COLO829 (cell line): ENCODE measurements at regions not wholly inside any gene's neighbourhood (a gene's known extent, or its start where the extent isn't known, plus 50 kb on each side); places are given as distances from the start of the nearest gene placed in this dataset.

Source experiments
- DNase-seq: peaks from one replicate; pipeline ENCODE4 v3.0.0; 2012; ENCODE audit warnings: low spot score

DNA sequence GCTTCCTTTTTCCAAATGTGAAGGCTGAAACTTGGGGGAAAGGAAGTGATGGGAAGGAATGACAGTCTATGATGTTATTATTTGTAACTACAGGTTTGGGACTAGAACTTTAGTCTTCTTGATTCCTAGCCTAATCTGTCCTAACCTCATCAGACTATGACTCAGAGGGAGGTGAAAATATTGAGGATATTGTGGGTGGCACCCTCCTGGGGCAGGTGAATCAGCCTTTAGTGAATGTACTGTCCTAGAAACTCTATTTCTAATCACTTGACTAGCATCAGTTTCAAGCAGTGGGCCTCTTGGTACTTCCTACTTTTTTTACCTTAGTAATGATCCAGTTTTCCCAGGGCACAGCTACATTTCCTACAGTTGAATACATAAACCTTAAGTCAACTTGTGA is 829.0 kb upstream of the API5 start:
- DNase-seq, result no peak

DNA sequence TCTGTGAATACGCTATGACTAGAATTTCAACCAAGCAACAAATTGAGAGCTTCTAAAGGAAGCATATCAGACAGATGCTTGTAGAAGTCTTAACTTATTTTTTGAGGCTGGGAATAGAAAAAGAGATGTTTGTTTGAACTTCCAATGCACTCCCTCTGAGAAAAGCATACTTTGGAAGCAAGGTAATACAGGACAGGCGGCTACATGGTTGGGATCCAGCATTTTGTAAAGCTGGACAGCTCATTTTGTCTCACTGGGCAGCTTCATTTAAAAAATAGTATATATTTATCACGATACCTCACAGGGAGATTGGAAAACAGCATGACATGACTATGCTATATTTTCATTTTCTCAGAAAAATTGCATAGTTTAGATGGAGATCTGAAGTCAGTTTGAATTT is 821.3 kb upstream of the API5 start:
- DNase-seq, result no peak

DNA sequence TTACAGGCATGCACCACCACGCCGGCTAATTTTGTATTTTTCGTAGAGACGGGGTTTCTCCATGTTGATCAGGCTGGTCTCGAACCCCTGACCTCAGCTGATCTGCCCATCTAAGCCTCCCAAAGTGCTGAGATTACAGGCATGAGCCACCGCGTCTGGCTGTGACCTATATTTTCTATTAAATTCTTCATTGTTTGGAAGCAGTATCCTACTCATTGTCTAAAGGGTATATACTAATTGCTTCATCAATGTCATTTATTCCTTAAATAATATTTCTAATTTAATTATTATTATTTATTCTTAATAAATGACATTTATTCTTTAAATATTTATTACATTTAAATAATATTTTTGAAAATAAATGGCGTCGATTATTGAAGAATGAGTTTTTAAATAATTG is 817.3 kb upstream of the API5 start:
- no peak for DNase-seq

DNA sequence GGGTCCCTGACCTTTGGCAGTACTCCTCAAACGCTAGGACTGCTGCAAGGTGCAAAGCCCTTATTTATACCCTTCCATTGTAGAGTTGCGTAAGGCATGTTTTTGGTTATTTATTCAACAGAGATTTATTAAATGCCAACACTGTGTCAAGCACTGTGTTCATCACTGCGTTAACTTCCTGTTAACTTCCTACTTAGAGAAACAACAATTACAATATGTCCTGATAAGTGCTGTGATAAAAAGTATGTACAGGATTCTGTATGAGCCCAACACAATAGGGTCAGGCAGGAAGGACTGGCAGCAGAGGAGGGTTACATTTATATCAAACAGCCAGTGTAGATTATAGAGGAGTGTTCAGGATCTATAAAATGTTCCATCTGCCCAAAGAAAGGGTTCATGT is 812.8 kb upstream of the API5 start:
- DNase-seq, result no peak

DNA sequence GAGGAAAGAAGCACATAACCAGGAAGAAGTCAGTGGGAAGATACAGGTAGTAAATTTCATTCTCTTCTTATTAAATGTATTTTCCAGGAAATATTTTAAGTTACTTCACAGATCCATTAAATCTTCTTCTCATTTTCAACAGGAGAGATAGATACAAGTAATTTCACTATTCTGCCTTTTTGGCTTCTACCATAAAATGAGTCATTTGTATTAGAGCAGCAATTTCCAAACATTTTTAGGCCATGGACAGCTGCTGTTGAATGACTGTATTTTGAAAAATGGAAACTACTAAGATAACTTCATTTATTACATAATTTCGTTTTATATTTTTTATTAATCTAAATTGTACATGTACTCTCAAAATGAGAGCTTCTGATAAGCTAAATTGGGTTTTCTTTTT is 809.6 kb upstream of the API5 start:
- no peak for DNase-seq

DNA sequence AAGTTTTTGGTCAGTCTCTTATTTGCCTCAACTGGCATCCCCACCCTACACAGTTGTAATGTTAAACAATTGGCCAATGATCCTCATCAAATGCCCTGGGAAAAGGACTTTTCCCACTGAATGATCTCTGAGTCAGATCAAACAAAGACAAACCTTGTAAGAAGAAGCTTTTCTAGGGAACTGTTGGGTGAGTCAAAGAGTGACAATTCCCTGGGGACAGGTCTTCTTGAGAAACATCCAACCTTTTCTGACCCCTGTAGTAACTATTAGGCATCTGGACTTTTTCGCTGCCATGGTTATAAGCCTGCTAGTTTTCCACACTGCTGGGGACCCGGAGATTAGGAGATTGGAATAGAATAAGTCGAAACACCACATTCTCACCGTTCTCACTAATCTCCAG is 789.8 kb upstream of the API5 start:
- peak; percentile 72 for DNase-seq

DNA sequence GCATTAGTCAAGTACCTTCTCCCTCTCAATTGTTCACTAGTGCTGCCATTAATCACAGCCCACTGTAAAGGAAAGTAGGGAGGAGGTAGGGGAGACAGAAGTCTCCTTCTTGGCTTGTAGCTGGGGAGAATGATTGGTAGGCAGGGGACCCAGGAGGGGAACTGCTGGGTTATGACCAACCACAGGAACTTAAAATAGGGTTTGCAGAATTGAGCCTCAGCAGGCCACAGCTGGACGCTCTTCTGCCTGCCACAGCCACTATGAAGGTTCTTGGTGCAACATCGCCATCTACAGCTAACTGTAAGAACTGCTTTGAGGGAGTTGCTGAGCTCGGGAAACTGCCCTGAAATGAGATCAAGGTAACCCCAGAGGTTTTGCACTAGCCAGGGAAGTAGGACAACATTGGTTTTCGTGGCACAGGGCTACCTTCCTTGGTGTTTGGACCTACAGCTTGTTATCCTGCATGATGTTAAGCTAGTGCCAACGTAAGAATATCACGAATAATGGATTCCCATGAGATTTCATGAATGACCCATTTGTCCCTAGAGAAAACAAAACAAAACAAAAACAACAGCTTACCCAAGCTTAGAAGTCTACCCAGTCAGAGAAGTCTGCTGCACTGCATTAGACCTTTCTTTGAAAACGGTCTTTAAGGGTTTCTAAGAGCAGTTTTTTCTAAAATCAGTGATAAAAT is 787.1 kb upstream of the API5 start:
- DNase-seq, result peak; percentile 47

DNA sequence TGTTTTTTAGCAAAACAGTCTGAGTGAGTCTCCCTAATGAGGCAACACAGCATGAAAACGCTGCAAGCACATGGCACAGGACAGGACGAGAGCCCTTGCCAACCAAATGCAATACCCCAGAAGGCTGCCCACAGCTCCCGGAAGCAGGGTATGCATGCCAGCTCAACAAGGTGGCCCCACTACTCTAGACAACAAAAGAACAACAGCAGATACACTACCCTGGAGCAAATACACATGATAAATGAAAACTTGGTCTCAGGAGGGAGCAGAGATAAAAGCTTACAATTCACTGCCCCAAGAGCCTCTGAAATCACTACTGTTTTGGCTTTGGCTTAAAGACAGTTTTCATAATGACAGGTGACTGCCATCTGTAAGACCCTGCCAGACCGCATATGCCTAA is 785.4 kb upstream of the API5 start:
- no peak for DNase-seq

DNA sequence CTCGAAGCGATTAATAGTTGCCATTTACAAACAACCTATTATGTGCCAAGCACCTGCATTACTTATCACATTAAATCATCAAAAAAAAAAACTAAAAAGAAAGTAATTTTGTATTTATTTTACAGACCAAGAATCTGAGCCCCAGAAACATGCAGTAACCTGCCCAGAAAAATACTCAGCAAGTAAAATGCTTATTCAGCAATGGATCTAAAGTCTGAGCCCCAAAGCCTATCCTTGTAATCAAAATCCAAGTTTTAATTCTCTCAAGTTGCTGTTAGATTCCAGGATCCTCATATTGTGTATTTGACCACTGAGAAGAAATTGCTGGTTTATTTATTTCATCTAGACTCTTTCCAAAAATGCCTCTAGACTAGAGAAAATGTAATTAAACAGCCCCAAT is 783.3 kb upstream of the API5 start:
- DNase-seq, result no peak

DNA sequence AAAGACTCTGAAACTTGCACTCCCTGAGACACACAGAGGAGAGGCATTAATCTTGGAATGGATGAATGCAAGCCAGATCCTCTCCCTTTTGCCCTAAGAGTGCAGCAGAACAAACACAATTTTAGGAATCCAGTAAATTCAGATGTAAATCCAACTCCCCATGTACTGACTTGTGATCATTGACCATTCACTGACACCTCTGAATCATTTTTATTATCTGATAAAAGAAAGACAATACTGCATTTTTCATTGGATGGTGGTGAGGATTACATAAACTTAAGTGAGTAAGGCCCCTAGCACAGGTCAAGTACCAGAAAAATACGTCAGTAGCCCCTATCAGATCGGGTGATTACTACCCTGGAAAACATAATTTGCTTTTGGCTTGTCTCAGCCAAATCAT is 782.9 kb upstream of the API5 start:
- no peak for DNase-seq

DNA sequence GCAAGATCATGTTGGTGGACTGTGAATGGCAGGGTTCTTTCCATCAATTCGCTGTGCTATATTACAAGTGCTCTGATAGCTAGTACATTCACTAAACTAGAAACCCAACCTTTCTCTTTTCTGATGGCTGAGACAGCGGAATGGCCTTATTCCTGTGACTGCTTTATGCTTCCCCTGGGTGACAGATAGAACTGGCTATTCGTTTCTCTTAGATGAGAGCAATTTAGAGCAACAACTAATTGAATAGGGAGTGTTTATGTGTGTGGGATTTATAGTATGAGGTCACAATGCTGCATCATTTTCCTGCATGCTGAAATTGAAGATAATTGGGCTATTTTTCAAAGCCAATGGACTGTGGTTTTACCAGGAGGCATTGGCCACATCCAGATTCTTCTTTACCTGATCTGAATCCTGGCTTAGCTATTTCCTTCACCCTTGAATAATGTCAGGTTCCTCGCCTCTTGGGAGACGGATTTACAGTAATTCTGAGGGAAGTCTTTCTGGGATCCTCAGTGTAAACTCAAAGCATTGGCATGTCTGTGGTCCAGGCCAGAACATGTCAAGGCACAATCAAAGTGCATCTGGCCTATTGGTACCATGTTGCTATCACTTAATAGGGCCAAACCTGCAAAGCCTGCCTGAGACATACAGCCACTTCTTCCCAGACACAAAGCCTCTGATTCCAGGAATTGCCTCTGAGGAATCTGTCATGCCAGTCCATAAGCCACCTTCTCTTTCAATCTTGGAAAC is 775.0 kb upstream of the API5 start:
- DNase-seq, result no peak

DNA sequence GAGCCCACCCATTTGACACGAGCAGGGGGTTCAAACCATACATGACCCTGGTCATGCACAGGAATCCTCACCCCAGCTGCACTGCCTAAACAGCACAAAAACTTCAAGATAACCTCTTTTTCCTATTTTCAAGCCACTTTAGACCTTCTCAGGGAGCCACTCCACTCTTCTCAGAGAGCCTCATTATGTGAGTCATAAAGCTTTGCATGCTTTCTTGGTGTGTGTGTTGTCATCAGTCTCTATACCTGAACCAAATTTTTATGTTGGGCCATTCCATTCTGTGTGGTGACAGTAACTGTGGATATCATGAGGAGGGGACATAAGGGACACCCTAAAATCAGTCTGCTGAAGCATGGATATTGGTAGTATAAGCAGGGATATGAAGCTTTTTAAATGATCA is 769.5 kb upstream of the API5 start:
- no peak for DNase-seq

DNA sequence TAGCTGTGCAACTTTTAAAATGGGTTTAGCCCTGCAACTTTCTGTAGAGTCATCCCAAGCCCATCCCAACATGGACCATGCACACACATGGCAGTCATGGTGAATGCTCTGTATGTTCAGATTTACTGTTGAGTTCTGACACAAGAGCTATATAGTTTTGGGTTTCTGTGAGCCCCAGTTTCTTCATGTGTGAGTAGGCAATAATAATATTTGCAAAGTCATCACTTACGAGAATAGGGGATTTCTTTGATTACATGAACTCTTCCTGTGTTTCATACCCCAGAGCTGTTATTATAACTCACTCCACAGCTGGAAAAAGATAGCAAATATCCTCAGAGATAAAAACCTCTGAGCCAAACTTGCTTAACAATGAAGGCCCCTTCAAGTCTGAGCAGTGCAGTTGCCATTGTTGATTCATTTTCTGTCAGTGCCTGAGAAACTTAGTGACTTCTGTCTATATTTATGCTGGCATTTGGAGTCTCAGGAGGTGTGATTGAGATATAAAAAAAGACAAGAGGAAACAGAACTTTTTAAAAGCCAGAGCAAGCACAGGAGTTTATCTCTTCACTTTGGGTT is 767.9 kb upstream of the API5 start:
- DNase-seq, result no peak

DNA sequence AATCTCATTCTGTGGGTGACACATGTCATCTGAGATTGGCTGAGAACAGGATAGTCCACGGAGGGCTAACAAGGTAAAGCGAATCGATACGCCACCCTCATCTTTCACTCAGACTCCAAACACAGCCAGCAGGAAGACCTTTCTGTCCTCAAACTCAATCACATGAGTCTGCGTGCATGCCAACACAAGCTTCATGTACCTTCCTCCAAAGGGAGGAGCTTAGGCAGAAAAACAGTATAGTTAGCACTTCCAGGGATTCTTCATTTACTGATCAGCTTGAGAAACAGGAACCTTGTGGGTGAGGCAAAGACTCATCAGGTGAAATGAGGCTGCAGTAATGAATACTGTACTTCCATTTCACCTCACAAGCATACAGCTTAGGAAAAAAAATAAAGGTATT is 767.1 kb upstream of the API5 start:
- no peak for DNase-seq

DNA sequence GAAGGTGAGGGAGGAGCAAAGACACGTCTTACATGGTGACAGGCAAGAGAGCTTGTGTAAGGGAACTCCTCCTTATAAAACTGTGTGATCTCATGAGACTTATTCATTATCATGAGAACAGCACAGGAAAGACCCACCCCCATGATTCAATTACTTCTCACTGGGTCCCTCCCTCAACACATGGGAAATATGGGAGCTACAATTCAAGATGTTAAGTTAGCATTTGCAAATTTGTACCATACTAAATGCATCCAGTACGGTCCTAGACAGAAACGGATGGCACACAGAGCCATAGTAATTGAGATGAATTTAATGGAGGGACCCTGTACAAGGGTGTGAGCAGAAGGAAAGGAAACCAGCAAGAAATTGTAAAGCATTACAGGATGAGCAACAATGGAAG is 765.8 kb upstream of the API5 start:
- DNase-seq, result no peak

DNA sequence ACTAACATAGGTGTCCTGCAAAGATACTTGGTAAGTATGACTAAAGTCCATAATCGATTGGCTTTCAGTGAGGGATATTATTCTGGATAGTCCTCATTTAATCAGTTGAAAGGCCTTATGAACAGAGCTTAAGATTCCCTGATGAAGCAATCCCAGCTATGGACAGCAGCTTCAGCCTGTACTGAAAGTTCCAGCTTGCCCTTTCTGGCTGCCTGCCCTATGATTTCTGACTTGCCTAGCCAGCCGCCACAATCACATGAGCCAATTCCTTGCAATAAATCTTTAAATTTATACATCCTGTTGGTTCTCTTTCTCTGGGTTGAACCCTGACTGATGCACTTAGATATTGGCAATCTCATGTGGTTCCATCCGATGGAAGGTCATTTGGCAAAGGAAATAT is 759.0 kb upstream of the API5 start:
- no peak for DNase-seq

DNA sequence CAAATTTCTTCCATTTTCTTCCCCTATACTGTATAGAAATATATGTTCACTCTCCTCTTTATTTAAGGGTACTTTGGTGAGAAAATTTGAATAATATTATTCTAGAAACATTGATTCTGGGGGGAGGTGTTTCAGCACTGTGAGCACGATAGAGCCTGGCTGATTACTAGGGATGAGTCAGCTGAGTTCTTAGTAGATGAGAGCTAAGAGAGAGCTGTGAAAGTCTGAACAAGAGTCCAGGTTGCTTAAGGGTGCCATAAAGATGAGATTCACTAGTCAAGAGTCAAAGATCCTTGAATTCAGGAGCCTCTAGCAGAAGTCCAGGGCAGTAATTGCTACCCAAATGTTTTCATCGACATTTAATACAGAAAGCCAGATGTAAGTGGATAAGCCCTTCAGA is 756.6 kb upstream of the API5 start:
- DNase-seq, result no peak

DNA sequence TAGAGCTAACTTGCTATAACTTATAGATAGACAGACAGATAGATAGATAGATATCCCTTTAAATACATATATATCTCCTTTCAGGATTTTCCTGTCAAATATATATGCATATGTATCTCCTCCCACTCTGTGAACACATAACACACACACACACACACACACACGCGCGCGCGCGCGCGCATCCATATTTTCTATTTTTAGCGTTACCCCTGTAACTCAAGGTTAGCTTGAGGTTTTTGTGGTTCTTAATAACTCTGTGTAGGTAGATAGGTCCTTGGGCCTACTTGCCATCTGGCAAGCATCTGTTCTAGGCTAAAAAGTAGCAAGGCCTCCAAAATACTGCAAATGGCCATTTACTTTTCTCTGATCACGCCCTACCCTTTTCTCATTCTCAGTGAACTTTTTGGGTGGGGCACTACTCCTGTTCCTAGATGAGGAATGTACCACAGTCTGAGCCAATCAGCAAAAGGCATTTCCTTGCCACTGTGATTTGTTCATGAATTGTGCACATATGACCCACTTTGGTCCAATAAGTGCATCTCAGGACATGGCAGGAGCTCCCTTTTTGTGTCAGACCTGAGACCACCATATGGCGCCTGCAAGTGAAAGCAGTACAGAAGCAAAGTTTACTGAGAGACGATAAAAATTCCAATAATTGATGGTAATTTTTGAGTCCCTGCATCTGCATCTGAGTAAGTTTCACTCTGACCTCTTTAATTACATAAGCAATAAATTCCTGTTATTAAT is 740.5 kb upstream of the API5 start:
- no peak for DNase-seq

DNA sequence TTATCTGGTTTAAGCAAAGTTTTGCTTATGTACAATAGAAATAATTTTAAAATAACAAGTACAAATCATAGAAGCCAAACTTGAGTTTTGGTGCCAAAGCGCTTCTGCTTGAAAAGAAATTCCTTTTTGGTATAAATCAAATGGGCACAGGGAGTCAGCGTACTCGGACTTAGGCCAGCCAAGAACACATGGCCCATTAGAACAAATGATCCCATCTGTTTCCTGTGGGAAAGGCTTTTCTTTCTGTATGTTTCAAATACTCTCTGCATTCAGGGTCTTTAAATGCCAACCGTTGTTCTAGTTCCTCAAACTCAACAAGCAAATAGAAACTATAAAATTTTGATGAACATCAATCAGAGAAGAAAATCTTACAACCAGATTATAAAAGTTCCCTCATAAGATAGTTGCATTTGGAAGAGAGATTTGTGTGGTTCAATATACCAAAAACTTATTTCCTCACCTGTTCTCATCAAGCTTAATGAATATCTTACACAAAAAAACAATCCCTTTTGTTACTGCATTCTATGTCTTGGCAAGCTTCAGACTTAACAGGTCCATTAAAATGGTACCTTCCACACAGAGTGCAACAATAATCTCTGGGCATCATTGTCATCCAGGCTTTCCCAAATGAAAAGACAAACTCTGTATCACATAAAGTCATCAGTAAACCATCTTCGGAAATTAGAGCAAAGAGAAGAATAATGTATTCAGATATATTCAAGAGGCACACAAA is 739.8 kb upstream of the API5 start:
- no peak for DNase-seq

DNA sequence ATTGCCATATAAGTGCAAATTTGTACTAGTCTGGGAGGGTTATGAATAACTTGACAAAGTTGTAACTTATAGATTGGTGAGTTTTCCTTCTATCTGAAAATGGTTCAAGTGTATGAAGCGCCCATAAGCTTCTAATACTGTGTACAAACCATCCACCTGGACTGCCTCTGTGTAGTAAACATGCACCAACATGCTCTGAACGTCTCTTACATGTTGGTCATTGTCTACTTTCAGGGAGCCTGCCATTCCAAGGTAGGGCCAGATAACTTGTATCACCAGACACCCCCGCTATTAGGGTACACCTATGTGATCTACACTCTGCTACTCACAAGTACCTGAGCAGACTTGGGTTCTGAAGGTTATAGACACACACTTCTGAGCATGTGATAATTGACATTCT is 735.5 kb upstream of the API5 start:
- no peak for DNase-seq

DNA sequence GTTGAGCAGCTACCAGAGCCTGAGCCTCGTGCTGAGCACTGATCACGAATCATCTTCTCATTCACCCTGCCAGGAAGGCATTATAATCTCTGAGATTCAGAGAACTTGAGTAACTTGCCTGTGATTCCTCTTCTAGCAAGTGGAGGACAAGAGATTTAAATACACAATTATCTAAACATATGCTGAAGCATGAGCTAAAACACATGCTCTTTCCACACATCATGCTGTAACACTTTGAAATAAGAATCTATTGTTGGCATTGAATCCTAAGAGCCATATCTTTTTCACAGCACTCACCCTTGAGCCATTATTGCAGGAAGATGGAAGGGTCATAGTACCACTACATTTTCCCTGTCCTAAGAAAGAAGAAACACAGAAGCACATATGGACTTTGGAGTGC is 722.5 kb upstream of the API5 start:
- no peak for DNase-seq

DNA sequence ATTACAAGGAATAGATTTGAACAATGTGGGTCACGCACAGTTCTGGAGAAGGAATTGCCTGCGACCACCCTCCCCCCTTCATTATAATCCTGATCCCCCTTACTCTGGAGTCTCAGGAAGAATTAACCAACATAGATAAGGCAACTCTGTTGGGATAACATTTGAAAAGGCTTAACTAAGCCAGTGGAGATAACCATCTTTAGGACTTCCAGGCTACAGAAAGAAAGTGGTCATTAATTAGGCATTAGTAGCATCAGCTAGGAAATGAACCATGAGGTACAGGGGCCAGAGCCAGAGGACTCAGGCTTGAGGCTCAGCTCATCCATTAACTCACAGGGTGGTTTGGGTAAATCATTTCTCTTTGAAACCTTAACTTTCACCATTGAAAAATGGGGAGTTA is 720.0 kb upstream of the API5 start:
- DNase-seq, result no peak
